Activated naive CD4-positive, alpha-beta T cell treated with anti-CD3 and anti-CD28 coated beads, Interleukin-2, amount 50 U/mL, for 72 hours (primary cell): ENCODE measurements at regions not wholly inside any gene's neighbourhood (a gene's known extent, or its start where the extent isn't known, plus 50 kb on each side); places are given as distances from the start of the nearest gene placed in this dataset.

Experiments used
- ATAC-seq, 2 donors: fragments of 150-1000 bp; cut with Tn5 transposase; 2 replicates each; pipeline ENCODE4 v1.10.0; 2021; ENCODE audit warnings: mild to moderate bottlenecking in 2 of 2, moderate library complexity in 2 of 2
- DNase-seq, 2 donors: peaks; one replicate each; pipeline ENCODE4 v3.0.0; 2021 to 2022; ENCODE audit warnings: low spot score in 2 of 2
- H3K27ac Mint-ChIP-seq, 2 donors: one replicate each; pipeline ENCODE4 v1.8.0; 2022; ENCODE audit warnings: mild to moderate bottlenecking in 2 of 2, mixed read lengths in 2 of 2
- H3K36me3 Mint-ChIP-seq, 2 donors: one replicate each; pipeline ENCODE4 v1.8.0; 2022; ENCODE audit warnings: mixed read lengths in 2 of 2
- H3K9me3 Mint-ChIP-seq, 2 donors: one replicate each; pipeline ENCODE4 v1.8.0; 2022; ENCODE audit warnings: mixed read lengths in 2 of 2

DNA sequence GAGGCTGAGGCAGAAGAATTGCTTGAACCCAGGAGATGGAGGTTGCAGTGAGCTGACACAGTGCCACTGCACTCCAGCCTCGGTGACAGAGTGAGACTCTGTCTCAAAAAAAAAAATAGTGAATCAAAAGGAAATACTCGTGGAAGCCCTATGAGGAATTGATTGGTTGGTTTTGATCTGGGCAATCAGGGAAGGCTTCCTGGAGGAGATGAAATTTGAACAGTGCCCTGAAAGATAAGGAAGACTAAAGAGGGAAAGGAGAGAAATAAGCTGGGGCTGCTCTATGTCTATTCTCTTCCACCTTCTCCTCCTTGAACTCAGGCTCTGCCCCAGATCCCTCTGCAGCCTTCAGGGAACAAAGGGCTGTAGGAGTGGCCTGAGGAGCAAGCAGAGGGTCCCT, 54.1 kb downstream of the IRF2BPL start:
- H3K9me3 Mint-ChIP-seq, result no peaks in the 10 kb centered on the region
- DNase-seq, result no peak
- no peak overlapping the region for H3K27ac Mint-ChIP-seq
- H3K36me3 Mint-ChIP-seq, result no peaks in the 10 kb centered on the region
- no peak for ATAC-seq

DNA sequence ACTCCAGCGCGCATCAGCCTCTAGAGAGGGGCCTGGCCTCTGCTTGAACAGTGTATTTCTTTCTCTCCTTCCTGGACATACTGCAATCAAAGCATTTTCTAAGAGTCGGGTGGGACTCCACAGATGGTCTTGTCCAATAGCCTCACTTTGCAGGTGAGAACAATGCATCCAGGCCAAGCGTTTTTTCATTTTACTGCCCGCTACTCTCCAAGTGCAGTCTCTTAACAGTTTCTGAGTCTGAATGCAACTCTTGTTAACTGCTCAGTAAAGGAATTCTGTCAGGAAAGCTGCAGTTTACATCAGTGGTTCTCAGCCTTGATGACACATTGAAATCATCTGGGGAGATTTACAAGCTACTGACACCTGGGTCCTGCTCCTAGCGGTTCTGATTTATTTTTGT, 57.0 kb downstream of the IRF2BPL start:
- no peak overlapping the region for H3K27ac Mint-ChIP-seq
- no peaks in the 10 kb centered on the region for H3K9me3 Mint-ChIP-seq
- ATAC-seq, result no peak
- H3K36me3 Mint-ChIP-seq, result no peaks in the 10 kb centered on the region
- DNase-seq, result no peak

DNA sequence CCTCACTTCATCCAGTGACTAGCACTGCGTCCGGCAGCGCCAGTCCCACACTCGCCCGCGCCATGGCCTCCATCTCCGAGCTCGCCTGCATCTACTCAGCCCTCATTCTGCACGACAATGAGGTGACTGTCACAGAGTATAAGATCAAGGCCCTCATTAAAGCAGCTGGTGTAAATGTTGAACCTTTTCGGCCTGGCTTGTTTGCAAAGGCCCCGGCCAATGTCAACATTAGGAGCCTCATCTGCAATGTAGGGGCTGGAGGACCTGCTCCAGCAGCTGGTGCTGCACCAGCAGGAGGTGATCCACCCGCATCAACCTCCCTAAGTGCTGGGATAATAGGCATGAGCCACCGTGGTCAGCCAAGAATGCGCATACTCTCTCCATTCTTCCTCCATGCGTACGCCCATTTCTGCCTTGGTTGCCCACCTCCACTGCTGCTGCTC, 59.9 kb downstream of the IRF2BPL start:
- ATAC-seq (no peak), DNase-seq (no peak)
- Mint-ChIP-seq H3K9me3 (peaks cover 0 to 5% of the 10 kb centered on the region in 2 donors), H3K36me3 (no peaks in the 10 kb centered on the region), H3K27ac (no peak overlapping the region)

DNA sequence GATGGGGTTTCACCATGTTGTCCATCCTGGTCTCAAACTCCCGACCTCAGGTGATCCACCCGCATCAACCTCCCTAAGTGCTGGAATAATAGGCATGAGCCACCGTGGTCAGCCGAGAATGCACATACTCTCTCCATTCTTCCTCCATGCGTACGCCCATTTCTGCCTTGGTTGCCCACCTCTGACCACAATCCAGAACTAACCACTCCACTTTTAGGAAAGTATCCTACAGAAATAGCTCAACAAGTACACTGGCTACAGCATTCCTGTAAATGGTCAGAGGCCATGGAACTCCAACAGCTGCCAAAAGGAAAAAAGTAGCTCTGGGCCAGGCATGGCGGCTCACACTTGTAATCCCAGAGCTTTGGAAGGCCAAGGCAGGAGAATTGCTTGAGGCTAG, 60.7 kb downstream of the IRF2BPL start:
- peaks cover 0 to 5% of the 10 kb centered on the region in 2 donors for H3K9me3 Mint-ChIP-seq
- no peak overlapping the region for H3K27ac Mint-ChIP-seq
- no peaks in the 10 kb centered on the region for H3K36me3 Mint-ChIP-seq
- ATAC-seq (no peak), DNase-seq (no peak)

DNA sequence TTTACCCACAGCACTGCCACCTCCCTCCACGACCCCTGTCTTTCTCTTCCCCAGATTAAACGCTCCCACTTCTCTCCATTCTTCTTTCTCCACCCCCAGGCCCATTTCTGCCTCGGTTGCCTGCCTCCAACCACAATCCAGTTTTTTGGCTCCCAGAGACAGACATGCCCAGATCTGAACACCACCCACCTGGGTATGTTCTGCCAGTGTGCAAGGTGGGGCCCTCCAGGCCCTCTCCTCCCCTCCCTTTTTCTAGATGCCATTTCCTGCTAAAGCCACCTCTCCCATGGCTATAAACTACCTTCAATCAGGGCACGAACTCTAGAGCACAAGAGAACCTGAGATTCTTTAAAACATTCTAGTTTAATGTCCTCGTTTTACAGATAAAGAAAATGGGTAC, 63.3 kb downstream of the IRF2BPL start:
- Mint-ChIP-seq H3K27ac (peak overlapping the region; percentile 86 to 89), H3K36me3 (peaks cover 0 to 5% of the 10 kb centered on the region in 2 donors)
- no peak for DNase-seq

DNA sequence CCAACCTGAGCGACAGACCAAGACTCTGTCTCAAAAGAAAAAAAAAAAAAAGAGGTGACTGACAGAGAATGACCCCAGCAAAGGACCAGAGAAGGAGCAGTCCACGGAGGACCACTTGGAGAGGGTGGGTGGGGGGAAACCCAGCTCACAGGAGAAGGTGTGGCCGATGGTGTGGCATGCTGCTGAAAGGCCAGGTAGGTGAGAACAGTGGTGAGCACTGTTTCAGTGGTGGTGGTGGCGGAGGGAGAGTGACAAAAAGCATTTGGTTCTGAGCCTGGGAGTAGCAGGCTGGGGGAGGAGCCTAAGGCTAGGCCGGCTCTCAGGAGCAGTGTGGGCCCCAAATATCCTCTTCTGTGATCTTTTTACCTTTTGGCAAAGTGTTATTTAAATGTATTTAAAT, 63.8 kb downstream of the IRF2BPL start:
- DNase-seq, result peak; percentile 30 to 77
- ATAC-seq, result peak; percentile 12 to 62
- H3K9me3 Mint-ChIP-seq, result peaks cover 0 to 5% of the 10 kb centered on the region in 2 donors
- H3K27ac Mint-ChIP-seq, result peak overlapping the region; percentile 86 to 89
- H3K36me3 Mint-ChIP-seq, result peaks cover 0 to 5% of the 10 kb centered on the region in 2 donors

More for the DNA sequence above, 63.3 kb downstream of the IRF2BPL start:
- peaks cover 0 to 5% of the 10 kb centered on the region in 2 donors for H3K9me3 Mint-ChIP-seq
- ATAC-seq, result no peak

DNA sequence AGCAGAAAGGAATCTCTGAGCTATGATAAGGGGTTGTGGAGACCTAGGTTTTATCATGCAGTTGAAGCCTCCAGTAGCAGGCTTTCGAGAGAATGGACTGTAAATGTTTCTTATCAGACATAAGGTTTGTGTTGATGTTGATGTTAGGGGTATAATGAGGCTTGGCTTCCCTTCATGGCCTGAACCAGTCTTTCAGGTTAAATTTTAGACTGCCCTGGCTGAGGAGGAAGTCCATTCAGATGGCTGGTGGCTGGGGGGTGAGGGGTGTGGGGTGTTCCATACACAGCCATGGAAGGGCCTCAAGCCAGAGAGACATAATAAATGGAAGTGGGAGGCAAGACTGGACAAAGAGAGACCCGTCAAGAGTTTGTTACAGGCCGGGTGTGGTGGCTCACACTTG, 65.1 kb downstream of the IRF2BPL start:
- DNase-seq (no peak), ATAC-seq (no peak)
- Mint-ChIP-seq H3K27ac (peak overlapping the region; percentile 7 to 86), H3K9me3 (peaks cover 0 to 5% of the 10 kb centered on the region in 2 donors), H3K36me3 (peaks cover 0 to 5% of the 10 kb centered on the region in 2 donors)

DNA sequence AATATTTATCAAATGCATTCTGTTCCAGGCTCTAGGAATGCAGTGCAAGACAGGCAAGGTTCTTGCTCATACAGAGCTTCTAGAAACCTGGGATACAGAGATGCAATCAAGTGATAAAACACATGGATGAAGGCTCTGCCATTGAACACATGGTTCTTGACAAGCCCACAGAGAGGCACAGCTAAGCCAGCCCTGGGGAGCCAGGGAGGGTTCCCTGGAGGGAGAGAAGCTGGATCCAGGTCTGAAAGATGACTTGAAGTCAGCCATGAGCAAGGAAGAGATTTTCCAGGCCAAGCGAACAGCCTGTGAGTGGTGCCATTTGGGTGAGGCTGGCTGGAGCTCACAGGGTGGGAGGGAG, 66.2 kb downstream of the IRF2BPL start:
- ATAC-seq (peak in 1 of 2 donors; percentile 9), DNase-seq (no peak)
- Mint-ChIP-seq H3K36me3 (peaks cover 0 to 5% of the 10 kb centered on the region in 2 donors), H3K27ac (peak overlapping the region; percentile 85 to 97), H3K9me3 (peaks cover 0 to 5% of the 10 kb centered on the region in 2 donors)

DNA sequence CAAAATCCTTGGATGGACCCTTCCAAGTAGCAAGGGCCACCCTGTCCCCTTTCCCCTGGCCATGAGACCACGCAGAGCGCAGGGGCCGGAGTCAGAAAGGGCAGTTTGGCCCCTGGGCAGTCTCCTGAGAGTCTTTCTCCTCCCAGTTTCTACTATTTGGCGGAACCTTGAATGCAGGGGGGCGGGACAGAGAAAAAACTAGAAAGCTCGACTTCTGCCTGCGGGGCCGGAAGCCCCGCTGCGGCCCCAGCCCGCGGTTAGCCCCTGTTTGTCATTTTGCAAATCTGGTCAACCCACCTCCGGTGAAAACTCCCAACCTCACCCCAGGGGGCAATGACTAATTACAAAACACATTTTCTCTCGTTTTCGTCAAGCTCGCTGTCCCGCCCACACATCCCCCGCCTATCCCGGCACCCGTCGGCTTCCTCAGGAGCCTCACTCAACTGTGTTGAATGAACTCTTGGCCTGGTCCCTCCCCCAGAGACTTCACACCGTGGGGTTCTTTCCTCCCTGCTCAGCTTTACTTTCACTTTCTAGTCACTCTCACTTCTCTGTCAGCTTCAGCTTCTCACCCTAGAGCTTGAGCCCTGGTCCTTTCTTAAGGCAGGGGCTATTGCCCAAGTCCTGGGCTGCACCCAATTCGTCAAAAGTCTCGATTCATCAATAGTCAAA, 66.7 kb downstream of the IRF2BPL start:
- Mint-ChIP-seq H3K9me3 (peaks cover 0 to 5% of the 10 kb centered on the region in 2 donors), H3K27ac (peak overlapping the region; percentile 85 to 97), H3K36me3 (peaks cover 0 to 5% of the 10 kb centered on the region in 2 donors)
- DNase-seq (peak; percentile 93 to 98), ATAC-seq (peak; percentile 86 to 95)

DNA sequence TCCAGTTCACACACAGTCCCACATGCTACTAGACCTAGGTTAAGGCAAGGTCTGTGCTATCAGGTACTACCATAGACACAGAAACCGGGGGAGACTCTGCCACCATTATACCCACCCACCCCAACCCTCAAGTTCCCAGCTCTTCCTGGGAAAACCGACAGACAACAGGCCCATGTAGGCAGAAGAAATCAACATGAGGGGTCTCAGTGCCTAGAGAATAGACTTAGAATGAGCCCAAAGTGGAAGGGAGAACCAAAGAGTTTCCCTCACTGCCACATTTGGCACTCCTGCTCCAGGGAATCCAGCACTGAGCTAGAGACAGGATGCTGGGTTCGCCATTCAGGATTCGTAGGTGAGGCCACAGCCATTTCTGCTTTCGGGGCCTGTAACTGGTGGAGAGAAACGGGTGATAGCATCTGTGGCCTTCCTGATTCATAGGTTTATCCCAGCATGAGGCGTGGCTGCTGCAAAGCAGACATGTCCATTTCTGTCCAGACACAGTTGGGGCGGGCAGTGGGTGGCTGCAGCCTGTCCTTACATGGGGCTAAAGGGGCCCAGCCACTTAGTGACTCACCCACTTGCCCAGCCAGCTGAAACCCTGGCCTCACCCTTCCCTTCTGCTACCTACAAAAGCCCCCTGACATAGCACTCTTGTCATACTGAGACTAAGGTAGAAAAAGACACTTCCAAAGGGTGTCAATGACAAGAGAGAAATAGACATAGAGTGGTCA, 69.4 kb downstream of the IRF2BPL start:
- peak overlapping the region in 1 of 2 donors; percentile 95 for H3K27ac Mint-ChIP-seq
- H3K36me3 Mint-ChIP-seq, result peaks cover 0 to 5% of the 10 kb centered on the region in 2 donors
- peak in 1 of 2 donors; percentile 83 for DNase-seq
- H3K9me3 Mint-ChIP-seq, result peaks cover 0 to 5% of the 10 kb centered on the region in 2 donors
- peak in 1 of 2 donors; percentile 28 for ATAC-seq

DNA sequence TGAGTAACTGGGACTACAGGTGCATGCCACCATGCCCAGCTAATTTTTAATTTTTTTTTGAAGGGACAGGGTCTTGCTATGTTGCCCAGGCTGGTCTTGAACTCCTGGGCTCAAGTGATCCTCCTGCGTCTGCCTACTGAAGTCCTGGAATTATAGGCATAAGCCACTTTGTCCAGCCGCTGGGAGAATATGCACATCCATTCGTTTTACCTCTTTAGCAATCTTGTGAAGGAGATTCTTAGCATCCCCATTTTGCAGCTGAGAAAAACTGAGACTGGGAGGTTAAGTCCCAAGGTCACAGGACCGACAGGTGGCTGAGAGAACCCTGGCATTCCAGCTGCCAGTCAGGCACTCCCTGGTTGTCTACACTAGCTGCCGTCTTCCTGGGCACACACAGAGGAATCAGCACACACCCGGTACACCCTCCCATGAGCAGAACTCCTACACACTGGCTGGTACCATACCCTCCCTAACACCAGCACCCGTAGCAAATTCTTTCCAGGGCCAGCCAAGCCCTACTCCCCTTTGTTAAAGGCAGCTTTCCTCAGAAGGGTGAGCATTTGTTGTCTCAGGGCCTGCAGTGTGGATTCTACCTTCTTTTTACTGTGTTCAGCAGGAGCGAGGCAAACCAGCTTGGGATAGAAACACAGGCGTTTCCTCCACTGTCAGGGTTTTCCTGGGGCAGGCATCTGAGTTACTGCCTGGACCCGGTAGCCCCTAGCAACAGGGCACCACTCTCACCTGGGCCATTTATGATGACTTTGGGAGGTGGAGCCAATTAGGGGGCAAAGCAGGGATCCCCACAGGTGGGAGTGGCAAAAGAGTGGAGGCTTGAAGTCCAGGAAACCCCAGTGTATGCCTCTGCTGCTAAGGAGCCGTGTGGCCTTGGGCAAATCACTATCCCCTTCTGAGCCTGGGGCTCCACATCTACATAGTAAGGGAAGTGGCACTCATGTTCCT, 70.2 kb downstream of the IRF2BPL start:
- DNase-seq, result no peak
- Mint-ChIP-seq H3K36me3 (peaks cover 0 to 5% of the 10 kb centered on the region in 2 donors), H3K27ac (peak overlapping the region in 1 of 2 donors; percentile 95), H3K9me3 (no peaks in the 10 kb centered on the region)
- ATAC-seq, result no peak

DNA sequence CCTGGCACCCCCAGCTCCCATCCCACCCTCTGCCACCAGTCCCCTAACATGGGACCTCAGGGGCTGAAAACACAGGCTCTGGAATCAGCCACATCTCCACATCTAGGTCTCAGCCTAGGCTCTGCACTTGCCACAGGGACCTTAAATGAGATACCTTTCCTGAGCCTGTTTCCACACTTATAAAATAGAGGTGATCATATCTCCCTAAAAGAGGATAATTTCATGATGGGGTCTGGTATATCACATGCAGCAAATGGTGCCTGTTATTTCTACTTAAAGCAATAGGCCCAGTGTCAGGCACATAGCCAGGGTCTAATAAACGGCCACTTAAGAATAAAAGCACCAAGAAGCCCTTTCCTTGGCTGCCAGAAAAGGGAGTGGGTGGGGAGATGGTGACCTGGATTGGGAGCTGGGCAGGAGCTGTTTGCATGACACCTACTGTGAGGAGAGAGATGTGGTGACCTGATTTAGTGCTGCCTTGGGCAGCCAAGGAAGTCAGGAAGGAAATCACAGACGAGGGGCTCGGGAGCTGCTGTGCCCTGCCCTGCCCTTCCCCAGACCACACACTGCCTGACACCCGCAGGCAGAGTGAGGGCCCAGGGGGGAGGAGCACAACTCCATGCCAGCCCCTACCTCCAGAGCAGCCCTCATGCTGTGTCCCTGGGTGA, 71.2 kb downstream of the IRF2BPL start:
- peaks cover 0 to 2% of the 10 kb centered on the region in 2 donors for H3K36me3 Mint-ChIP-seq
- no peak for ATAC-seq
- DNase-seq, result no peak

DNA sequence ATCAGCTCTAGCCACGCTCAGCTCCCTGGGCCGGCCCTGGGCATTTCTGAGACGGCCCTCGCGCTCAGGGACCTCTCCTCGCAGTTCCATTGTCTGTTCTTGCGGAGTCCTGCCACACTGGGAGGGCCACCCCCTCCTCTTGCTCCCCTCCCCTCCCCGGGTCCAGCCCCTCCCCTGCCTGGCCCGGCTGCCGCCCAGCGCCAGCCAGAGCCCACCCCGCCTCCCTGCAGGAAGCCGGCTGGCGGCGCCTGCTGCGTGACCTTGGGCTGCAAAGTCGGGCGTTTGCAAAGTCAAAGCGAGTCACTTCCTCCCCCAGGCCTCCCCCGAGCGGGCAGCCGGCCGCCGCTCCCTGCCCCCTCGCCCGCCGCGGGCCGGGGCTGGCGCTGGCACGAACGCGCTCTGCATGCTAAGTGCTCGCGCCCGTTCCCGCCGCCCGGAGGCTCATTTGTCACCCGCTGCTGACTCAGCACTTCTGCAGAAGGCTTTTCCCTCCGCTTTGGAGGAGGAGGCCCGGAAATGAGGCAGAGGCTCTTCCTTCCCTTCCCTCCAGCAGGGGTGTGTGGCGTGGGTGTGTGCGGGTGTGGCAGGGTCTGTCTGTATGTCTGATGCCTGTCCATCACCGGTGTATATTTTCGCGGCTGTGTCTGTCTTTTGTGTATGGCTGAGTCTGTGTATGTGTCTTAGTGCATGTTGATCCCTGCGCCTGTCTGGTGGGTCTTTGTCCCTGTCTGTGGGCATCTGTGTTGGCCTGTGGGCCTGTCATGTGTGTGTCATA, 72.0 kb downstream of the IRF2BPL start:
- DNase-seq (peak; percentile 79 to 95), ATAC-seq (peak; percentile 65 to 71)
- Mint-ChIP-seq H3K27ac (peak overlapping the region; percentile 92 to 95), H3K9me3 (no peaks in the 10 kb centered on the region), H3K36me3 (no peaks in the 10 kb centered on the region)

More for the DNA sequence above, 71.2 kb downstream of the IRF2BPL start:
- Mint-ChIP-seq H3K9me3 (no peaks in the 10 kb centered on the region), H3K27ac (peak overlapping the region; percentile 79 to 95)

DNA sequence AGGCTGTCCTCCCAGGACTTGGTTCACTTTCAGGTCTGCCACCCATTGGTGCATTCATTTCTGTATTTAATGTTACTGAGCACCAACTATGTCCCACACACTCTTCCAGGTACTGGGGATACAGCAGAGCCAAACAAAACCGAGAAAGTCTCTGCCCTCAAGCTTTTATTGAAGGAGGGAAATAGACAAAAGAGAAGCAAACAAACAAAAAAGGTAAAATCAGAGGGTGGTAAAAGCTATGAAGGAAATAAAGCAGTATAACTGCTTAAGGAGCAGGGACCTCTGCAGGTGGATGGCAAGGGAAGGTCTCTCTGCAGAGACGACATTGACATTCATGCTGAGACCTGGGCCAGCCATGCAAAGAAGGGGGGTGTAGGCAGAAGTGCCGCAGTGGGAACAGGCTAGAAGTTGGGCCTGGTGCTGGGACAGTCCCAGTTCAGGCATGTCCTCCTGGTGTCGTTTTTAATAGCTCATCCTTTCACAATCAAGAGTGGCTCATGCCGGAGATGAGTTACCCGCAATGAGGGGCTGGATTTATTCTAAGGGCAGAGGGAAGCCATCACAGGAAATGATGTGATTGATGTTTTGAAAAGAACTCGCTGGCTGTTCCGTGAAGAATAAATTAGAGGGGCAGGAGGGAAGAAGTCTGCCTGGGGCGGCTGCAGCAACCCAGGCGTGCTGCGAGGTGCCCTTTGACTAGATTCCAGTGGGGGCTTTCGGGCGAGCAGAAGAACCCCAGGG, 72.8 kb downstream of the IRF2BPL start:
- no peaks in the 10 kb centered on the region for H3K36me3 Mint-ChIP-seq
- ATAC-seq (peak; percentile 75 to 78), DNase-seq (peak; percentile 41 to 80)
- H3K27ac Mint-ChIP-seq, result peak overlapping the region; percentile 92 to 95
- H3K9me3 Mint-ChIP-seq, result peaks cover 0 to 3% of the 10 kb centered on the region in 2 donors
